WTC11 (cell line): ENCODE measurements at regions not wholly inside any gene's neighbourhood (a gene's known extent, or its start where the extent isn't known, plus 50 kb on each side); places are given as distances from the start of the nearest gene placed in this dataset.

Source experiments
- ATAC-seq: fragments of 200-7000 bp; cut with Tn5 transposase; 2 replicates; pipeline ENCODE4 v1.10.0; 2021; ENCODE audit warnings: mild to moderate bottlenecking, moderate library complexity
- CTCF ChIA-PET: fragments of 300-600 bp; sonication (Branson Sonifier 250); formaldehyde crosslinking; loops from one replicate; lab custom pipeline; 2021; ENCODE audit warnings: antibody characterized with exemption; lab: Charles Lee
- POLR2A ChIA-PET: fragments of 350-600 bp; sonication (Branson Sonifier 250); formaldehyde crosslinking; loops from one replicate; lab custom pipeline; 2021; ENCODE audit warnings: antibody characterized with exemption; lab: Charles Lee
- DNase-seq: peaks from one replicate; pipeline ENCODE4 v3.0.0; 2021; ENCODE audit warnings: low spot score
- H3K27ac Mint-ChIP-seq: 2 replicates; pipeline ENCODE4 v1.8.0; 2021; ENCODE audit warnings: mixed read lengths
- H3K27me3 Mint-ChIP-seq: 2 replicates; pipeline ENCODE4 v1.8.0; 2021; ENCODE audit warnings: low read depth, mild to moderate bottlenecking, moderate library complexity, mixed read lengths
- H3K36me3 Mint-ChIP-seq: 2 replicates; pipeline ENCODE4 v1.8.0; 2021; ENCODE audit warnings: mixed read lengths
- H3K4me1 Mint-ChIP-seq: 2 replicates; pipeline ENCODE4 v1.8.0; 2022; ENCODE audit warnings: mixed read lengths
- H3K4me3 Mint-ChIP-seq: 2 replicates; pipeline ENCODE4 v1.8.0; 2021; ENCODE audit warnings: mild to moderate bottlenecking, moderate library complexity, mixed read lengths
- H3K9me3 Mint-ChIP-seq: 2 replicates; pipeline ENCODE4 v1.8.0; 2021; ENCODE audit warnings: mixed read lengths
- ATF1 ChIP-seq: sonication (generic); formaldehyde crosslinking; IDR thresholded peaks from 2 replicates; pipeline ENCODE4 v1.8.1; 2023; ENCODE audit warnings: mild to moderate bottlenecking, moderate library complexity, missing genetic modification reagents
- CREM ChIP-seq: sonication (generic); formaldehyde crosslinking; IDR thresholded peaks from 2 replicates; pipeline ENCODE4 v1.8.1; 2022; ENCODE audit warnings: mild to moderate bottlenecking, missing genetic modification reagents, moderate library complexity
- GRHL2 ChIP-seq: fragments of 250-450 bp; sonication (Bioruptor Pico); IDR thresholded peaks from 2 replicates; pipeline ENCODE4 v1.8.0; 2022; ENCODE audit warnings: mild to moderate bottlenecking, moderate library complexity; ENCODE audit not compliant: insufficient replicate concordance, severe bottlenecking
- IRF2 ChIP-seq: sonication (generic); formaldehyde crosslinking; IDR thresholded peaks from 2 replicates; pipeline ENCODE4 v1.8.0; 2022; ENCODE audit warnings: low read depth, missing genetic modification reagents, borderline replicate concordance
- JAZF1 ChIP-seq: fragments of 250-450 bp; sonication (Bioruptor Pico); IDR thresholded peaks from 2 replicates; pipeline ENCODE4 v1.9.0; 2021; ENCODE audit warnings: moderate library complexity, mild to moderate bottlenecking, inconsistent platforms
- MYBL2 ChIP-seq: sonication (generic); formaldehyde crosslinking; IDR thresholded peaks from 2 replicates; pipeline ENCODE4 v1.8.1; 2023; ENCODE audit warnings: mild to moderate bottlenecking, moderate library complexity, missing genetic modification reagents
- NFATC4 ChIP-seq: fragments of 250-450 bp; sonication (Bioruptor Pico); IDR thresholded peaks from 2 replicates; pipeline ENCODE4 v1.9.0; 2021; ENCODE audit warnings: mild to moderate bottlenecking
- NFE2L1 ChIP-seq: sonication (generic); formaldehyde crosslinking; IDR thresholded peaks from 2 replicates; pipeline ENCODE4 v1.8.1; 2023; ENCODE audit warnings: missing genetic modification reagents
- PRRX2 ChIP-seq: fragments of 250-450 bp; sonication (Bioruptor Pico); IDR thresholded peaks from 2 replicates; pipeline ENCODE4 v1.8.0; 2021; ENCODE audit warnings: mild to moderate bottlenecking
- RORB ChIP-seq: fragments of 250-450 bp; sonication (Bioruptor Pico); IDR thresholded peaks from 2 replicates; pipeline ENCODE4 v1.9.0; 2021; ENCODE audit warnings: mild to moderate bottlenecking
- ZNF416 ChIP-seq: fragments of 250-450 bp; sonication (Bioruptor Pico); IDR thresholded peaks from 2 replicates; pipeline ENCODE4 v1.9.0; 2021; ENCODE audit warnings: mild to moderate bottlenecking, inconsistent platforms
- TF ChIP-seq, protein P1 (sequence below): fragments of 200-600 bp; IDR thresholded peaks from 2 replicates; pipeline ENCODE4 v1.8.0; 2022; ENCODE audit warnings: antibody characterized with exemption
- TF ChIP-seq, protein P2 (sequence below): sonication (generic); formaldehyde crosslinking; IDR thresholded peaks from 2 replicates; pipeline ENCODE4 v1.8.1; 2023; ENCODE audit warnings: mild to moderate bottlenecking, missing genetic modification reagents, moderate library complexity
- TF ChIP-seq, protein P3 (sequence below): sonication (generic); formaldehyde crosslinking; IDR thresholded peaks from 2 replicates; pipeline ENCODE4 v1.8.1; 2023; ENCODE audit warnings: mild to moderate bottlenecking, missing genetic modification reagents
- TF ChIP-seq, protein P4 (sequence below): fragments of 250-450 bp; sonication (Bioruptor Pico); IDR thresholded peaks from 2 replicates; pipeline ENCODE4 v2.1.2; 2022; ENCODE audit warnings: mild to moderate bottlenecking, moderate library complexity
- TF ChIP-seq, protein P5 (sequence below): sonication (generic); formaldehyde crosslinking; IDR thresholded peaks from 2 replicates; pipeline ENCODE4 v1.8.0; 2023; ENCODE audit warnings: missing genetic modification reagents, mild to moderate bottlenecking, borderline replicate concordance
- TF ChIP-seq, protein P6 (sequence below): fragments of 250-450 bp; sonication (Bioruptor Pico); conservative IDR thresholded peaks from 2 replicates; pipeline ENCODE4 v1.9.0; 2021; ENCODE audit warnings: mild to moderate bottlenecking
- TF ChIP-seq, protein P7 (sequence below): sonication (generic); formaldehyde crosslinking; IDR thresholded peaks from 2 replicates; pipeline ENCODE4 v1.8.0; 2022; ENCODE audit warnings: mild to moderate bottlenecking, missing genetic modification reagents
- TF ChIP-seq, protein P8 (sequence below): sonication (generic); formaldehyde crosslinking; IDR thresholded peaks from 2 replicates; pipeline ENCODE4 v1.8.1; 2022; ENCODE audit warnings: low read depth, mild to moderate bottlenecking, moderate library complexity, missing genetic modification reagents, borderline replicate concordance

DNA sequence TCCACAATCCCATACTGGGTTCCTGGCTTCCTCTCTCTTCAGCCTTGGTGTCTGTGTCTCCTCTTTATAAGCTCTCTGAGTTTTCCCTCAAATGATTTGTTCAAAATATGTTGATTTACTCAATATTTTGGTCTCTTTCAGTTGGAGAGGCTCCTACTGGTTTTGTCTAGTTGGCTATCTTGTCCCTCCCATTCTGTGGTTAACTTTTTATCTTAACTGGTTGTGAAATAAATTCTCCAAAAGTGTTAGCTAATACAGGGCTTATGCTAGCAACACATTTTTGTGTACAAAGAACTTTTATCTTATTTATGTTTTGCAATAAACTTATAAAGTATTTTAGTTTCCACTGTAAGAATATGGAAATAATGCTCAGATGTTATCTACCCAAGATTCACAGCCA, 200.9 kb downstream of the AASDHPPT start:
- CTCF ChIA-PET = interaction anchor here (1.0 kb wide), 1 partner anchor 9 kb away, joined by 3 read pairs; no protein-coding TSS in a partner anchor
- H3K4me1 Mint-ChIP-seq = peaks cover 26% of the 10 kb centered on the region
- no peak overlapping the region for H3K4me3 Mint-ChIP-seq
- no peaks in the 10 kb centered on the region for H3K36me3 Mint-ChIP-seq
- no peak for TF ChIP-seq ZNF416 (CRISPR knock-in tag)
- TF ChIP-seq, protein P1, sequence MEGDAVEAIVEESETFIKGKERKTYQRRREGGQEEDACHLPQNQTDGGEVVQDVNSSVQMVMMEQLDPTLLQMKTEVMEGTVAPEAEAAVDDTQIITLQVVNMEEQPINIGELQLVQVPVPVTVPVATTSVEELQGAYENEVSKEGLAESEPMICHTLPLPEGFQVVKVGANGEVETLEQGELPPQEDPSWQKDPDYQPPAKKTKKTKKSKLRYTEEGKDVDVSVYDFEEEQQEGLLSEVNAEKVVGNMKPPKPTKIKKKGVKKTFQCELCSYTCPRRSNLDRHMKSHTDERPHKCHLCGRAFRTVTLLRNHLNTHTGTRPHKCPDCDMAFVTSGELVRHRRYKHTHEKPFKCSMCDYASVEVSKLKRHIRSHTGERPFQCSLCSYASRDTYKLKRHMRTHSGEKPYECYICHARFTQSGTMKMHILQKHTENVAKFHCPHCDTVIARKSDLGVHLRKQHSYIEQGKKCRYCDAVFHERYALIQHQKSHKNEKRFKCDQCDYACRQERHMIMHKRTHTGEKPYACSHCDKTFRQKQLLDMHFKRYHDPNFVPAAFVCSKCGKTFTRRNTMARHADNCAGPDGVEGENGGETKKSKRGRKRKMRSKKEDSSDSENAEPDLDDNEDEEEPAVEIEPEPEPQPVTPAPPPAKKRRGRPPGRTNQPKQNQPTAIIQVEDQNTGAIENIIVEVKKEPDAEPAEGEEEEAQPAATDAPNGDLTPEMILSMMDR = no peak
- TF ChIP-seq, protein P2, sequence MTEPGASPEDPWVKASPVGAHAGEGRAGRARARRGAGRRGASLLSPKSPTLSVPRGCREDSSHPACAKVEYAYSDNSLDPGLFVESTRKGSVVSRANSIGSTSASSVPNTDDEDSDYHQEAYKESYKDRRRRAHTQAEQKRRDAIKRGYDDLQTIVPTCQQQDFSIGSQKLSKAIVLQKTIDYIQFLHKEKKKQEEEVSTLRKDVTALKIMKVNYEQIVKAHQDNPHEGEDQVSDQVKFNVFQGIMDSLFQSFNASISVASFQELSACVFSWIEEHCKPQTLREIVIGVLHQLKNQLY = no peak
- no peak for TF ChIP-seq IRF2 (CRISPR knock-in tag)
- no peak for TF ChIP-seq PRRX2 (CRISPR knock-in tag)
- no peak for TF ChIP-seq NFATC4 (CRISPR knock-in tag)
- TF ChIP-seq, protein P3, sequence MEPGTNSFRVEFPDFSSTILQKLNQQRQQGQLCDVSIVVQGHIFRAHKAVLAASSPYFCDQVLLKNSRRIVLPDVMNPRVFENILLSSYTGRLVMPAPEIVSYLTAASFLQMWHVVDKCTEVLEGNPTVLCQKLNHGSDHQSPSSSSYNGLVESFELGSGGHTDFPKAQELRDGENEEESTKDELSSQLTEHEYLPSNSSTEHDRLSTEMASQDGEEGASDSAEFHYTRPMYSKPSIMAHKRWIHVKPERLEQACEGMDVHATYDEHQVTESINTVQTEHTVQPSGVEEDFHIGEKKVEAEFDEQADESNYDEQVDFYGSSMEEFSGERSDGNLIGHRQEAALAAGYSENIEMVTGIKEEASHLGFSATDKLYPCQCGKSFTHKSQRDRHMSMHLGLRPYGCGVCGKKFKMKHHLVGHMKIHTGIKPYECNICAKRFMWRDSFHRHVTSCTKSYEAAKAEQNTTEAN (CRISPR knock-in tag) = no peak
- TF ChIP-seq JAZF1 (CRISPR knock-in tag) = no peak
- TF ChIP-seq, protein P4, sequence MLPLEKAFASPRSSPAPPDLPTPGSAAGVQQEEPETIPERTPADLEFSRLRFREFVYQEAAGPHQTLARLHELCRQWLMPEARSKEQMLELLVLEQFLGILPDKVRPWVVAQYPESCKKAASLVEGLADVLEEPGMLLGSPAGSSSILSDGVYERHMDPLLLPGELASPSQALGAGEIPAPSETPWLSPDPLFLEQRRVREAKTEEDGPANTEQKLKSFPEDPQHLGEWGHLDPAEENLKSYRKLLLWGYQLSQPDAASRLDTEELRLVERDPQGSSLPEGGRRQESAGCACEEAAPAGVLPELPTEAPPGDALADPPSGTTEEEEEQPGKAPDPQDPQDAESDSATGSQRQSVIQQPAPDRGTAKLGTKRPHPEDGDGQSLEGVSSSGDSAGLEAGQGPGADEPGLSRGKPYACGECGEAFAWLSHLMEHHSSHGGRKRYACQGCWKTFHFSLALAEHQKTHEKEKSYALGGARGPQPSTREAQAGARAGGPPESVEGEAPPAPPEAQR (CRISPR knock-in tag) = no peak
- no peak for ATAC-seq
- no peak overlapping the region for H3K27ac Mint-ChIP-seq
- H3K27me3 Mint-ChIP-seq = no peaks in the 10 kb centered on the region
- POLR2A ChIA-PET = no interaction called here
- peaks cover 6% of the 10 kb centered on the region for H3K9me3 Mint-ChIP-seq
- no peak for DNase-seq

DNA sequence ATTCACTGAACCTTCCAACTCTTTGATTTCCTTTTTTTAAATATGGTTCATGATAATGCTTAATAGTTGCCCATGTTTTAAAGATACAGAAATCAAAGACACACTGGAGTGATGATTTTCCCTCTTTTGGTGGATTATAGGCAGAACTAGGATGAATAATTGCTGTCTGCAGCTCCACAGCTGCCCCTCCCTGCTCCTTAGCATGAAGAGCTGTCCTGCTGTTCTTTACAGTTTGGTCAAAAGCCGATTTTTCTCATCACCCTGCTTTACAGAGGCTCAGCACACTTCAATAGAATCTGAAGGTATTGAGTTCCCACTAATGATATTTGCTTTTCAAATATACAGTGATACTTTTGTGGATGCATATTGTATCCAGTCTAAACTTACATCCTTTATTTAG, 202.6 kb downstream of the AASDHPPT start:
- no peak overlapping the region for H3K4me3 Mint-ChIP-seq
- H3K4me1 Mint-ChIP-seq = peaks cover 26% of the 10 kb centered on the region
- no peaks in the 10 kb centered on the region for H3K27me3 Mint-ChIP-seq
- no peak overlapping the region for H3K27ac Mint-ChIP-seq
- no peak for ATAC-seq
- CTCF ChIA-PET = interaction anchor here (1.2 kb wide), 1 partner anchor 124 kb away, joined by 3 read pairs; no protein-coding TSS in a partner anchor
- peaks cover 5% of the 10 kb centered on the region for H3K9me3 Mint-ChIP-seq
- POLR2A ChIA-PET = no interaction called here
- no peak for DNase-seq
- H3K36me3 Mint-ChIP-seq = no peaks in the 10 kb centered on the region
- TF ChIP-seq NFE2L1 (no peak), ATF1 (no peak), RORB (no peak), GRHL2 (CRISPR knock-in tag) (no peak), CREM (CRISPR knock-in tag) (no peak), IRF2 (CRISPR knock-in tag) (no peak), MYBL2 (no peak)
- TF ChIP-seq, protein P5, sequence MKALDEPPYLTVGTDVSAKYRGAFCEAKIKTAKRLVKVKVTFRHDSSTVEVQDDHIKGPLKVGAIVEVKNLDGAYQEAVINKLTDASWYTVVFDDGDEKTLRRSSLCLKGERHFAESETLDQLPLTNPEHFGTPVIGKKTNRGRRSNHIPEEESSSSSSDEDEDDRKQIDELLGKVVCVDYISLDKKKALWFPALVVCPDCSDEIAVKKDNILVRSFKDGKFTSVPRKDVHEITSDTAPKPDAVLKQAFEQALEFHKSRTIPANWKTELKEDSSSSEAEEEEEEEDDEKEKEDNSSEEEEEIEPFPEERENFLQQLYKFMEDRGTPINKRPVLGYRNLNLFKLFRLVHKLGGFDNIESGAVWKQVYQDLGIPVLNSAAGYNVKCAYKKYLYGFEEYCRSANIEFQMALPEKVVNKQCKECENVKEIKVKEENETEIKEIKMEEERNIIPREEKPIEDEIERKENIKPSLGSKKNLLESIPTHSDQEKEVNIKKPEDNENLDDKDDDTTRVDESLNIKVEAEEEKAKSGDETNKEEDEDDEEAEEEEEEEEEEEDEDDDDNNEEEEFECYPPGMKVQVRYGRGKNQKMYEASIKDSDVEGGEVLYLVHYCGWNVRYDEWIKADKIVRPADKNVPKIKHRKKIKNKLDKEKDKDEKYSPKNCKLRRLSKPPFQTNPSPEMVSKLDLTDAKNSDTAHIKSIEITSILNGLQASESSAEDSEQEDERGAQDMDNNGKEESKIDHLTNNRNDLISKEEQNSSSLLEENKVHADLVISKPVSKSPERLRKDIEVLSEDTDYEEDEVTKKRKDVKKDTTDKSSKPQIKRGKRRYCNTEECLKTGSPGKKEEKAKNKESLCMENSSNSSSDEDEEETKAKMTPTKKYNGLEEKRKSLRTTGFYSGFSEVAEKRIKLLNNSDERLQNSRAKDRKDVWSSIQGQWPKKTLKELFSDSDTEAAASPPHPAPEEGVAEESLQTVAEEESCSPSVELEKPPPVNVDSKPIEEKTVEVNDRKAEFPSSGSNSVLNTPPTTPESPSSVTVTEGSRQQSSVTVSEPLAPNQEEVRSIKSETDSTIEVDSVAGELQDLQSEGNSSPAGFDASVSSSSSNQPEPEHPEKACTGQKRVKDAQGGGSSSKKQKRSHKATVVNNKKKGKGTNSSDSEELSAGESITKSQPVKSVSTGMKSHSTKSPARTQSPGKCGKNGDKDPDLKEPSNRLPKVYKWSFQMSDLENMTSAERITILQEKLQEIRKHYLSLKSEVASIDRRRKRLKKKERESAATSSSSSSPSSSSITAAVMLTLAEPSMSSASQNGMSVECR (CRISPR knock-in tag) = no peak
- TF ChIP-seq, protein P6, sequence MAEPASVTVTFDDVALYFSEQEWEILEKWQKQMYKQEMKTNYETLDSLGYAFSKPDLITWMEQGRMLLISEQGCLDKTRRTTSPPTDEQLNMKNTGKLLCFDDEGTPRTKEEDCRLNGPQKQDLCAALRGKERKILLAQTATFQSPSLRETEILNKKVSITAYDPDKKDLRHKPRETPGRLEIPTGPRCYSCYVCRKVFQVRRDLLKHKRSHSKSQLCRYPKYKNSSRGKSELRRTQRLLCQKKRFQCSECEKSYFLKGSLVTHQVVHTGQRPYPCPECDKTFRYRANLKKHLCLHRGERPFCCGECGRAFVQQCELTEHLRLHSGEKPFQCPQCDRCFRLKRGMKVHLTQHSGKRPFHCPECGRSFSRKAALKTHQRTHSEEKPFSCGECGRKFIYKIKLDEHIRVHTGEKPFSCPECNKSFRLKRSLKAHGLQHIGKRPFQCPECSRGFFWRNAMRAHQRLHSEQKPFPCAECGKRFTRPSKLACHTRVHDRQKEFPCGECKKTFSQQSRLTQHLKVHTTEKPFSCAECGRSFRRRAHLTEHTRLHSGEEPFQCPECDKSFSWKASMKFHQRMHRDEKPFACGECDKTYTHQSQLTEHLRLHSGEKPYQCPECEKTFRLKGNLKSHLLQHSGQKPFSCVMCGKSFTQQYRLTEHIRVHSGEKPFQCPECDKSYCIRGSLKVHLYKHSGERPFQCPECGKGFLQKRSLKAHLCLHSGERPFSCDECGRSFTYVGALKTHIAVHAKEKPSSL (CRISPR knock-in tag) = no peak
- TF ChIP-seq, protein P7, sequence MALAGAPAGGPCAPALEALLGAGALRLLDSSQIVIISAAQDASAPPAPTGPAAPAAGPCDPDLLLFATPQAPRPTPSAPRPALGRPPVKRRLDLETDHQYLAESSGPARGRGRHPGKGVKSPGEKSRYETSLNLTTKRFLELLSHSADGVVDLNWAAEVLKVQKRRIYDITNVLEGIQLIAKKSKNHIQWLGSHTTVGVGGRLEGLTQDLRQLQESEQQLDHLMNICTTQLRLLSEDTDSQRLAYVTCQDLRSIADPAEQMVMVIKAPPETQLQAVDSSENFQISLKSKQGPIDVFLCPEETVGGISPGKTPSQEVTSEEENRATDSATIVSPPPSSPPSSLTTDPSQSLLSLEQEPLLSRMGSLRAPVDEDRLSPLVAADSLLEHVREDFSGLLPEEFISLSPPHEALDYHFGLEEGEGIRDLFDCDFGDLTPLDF = no peak
- TF ChIP-seq, protein P8, sequence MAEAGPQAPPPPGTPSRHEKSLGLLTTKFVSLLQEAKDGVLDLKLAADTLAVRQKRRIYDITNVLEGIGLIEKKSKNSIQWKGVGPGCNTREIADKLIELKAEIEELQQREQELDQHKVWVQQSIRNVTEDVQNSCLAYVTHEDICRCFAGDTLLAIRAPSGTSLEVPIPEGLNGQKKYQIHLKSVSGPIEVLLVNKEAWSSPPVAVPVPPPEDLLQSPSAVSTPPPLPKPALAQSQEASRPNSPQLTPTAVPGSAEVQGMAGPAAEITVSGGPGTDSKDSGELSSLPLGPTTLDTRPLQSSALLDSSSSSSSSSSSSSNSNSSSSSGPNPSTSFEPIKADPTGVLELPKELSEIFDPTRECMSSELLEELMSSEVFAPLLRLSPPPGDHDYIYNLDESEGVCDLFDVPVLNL (CRISPR knock-in tag) = no peak
- TF ChIP-seq, protein P4 (CRISPR knock-in tag) = no peak
